Neural progenitor cell (in vitro differentiated cells): ENCODE measurements at regions not wholly inside any gene's neighbourhood (a gene's known extent, or its start where the extent isn't known, plus 50 kb on each side); places are given as distances from the start of the nearest gene placed in this dataset.

ENCODE experiments used
- DNase-seq: peaks from one replicate; pipeline ENCODE4 v3.0.0-alpha.2; 2016; ENCODE audit warnings: low spot score
- H2AFZ ChIP-seq: fragments of 200-600 bp; sonication (generic); replicated peaks from 2 replicates; pipeline ENCODE4 v1.6.1; 2016; ENCODE audit warnings: antibody characterized with exemption
- H3F3A ChIP-seq: fragments of 200-600 bp; sonication (generic); 2 replicates; pipeline ENCODE4 v1.6.1; 2016; ENCODE audit warnings: antibody characterized with exemption, low read depth
- H3K27ac ChIP-seq: fragments of 200-600 bp; sonication (generic); 2 replicates; pipeline ENCODE4 v1.5.1; 2016; ENCODE audit warnings: mild to moderate bottlenecking
- H3K27me3 ChIP-seq: fragments of 200-600 bp; sonication (generic); 2 replicates; pipeline ENCODE4 v1.6.1; 2016; ENCODE audit warnings: mild to moderate bottlenecking, moderate library complexity
- H3K36me3 ChIP-seq: fragments of 200-600 bp; sonication (generic); 2 replicates; pipeline ENCODE4 v1.5.1; 2016
- H3K4me1 ChIP-seq: fragments of 200-600 bp; sonication (generic); 2 replicates; pipeline ENCODE4 v1.6.1; 2016; ENCODE audit warnings: mixed run types
- H3K4me2 ChIP-seq: fragments of 200-600 bp; sonication (generic); 2 replicates; pipeline ENCODE4 v1.6.1; 2016
- H3K4me3 ChIP-seq: fragments of 200-600 bp; sonication (generic); 2 replicates; pipeline ENCODE4 v1.5.1; 2016
- H3K79me2 ChIP-seq: fragments of 200-600 bp; sonication (generic); 2 replicates; pipeline ENCODE4 v1.6.1; 2016; ENCODE audit warnings: low read depth
- H3K9ac ChIP-seq: fragments of 200-600 bp; sonication (generic); 2 replicates; pipeline ENCODE4 v1.6.1; 2016
- H3K9me3 ChIP-seq: fragments of 200-600 bp; sonication (generic); 2 replicates; pipeline ENCODE4 v1.5.1; 2016; ENCODE audit warnings: low read depth
- H4K20me1 ChIP-seq: fragments of 200-600 bp; sonication (generic); 2 replicates; pipeline ENCODE4 v1.6.1; 2016; ENCODE audit warnings: low read depth
- H3K27ac Mint-ChIP-seq: 3 replicates; pipeline ENCODE4 v1.8.0; 2021; ENCODE audit warnings: mixed read lengths
- H3K27me3 Mint-ChIP-seq: 2 replicates; pipeline ENCODE4 v1.8.0; 2022; ENCODE audit warnings: low read depth, mild to moderate bottlenecking, inconsistent platforms, moderate library complexity, mixed read lengths; ENCODE audit not compliant: insufficient read depth
- H3K36me3 Mint-ChIP-seq: 3 replicates; pipeline ENCODE4 v1.8.0; 2021; ENCODE audit warnings: mixed read lengths
- H3K4me1 Mint-ChIP-seq: 3 replicates; pipeline ENCODE4 v1.8.0; 2021; ENCODE audit warnings: mixed read lengths
- H3K4me3 Mint-ChIP-seq: 3 replicates; pipeline ENCODE4 v1.8.0; 2021; ENCODE audit warnings: mild to moderate bottlenecking, moderate library complexity, mixed read lengths
- H3K9me3 Mint-ChIP-seq: 3 replicates; pipeline ENCODE4 v1.8.0; 2020; ENCODE audit warnings: mixed read lengths
- EZH2 ChIP-seq: fragments of 200-600 bp; sonication (generic); IDR thresholded peaks from 2 replicates; pipeline ENCODE4 v1.6.1; 2017; ENCODE audit warnings: antibody characterized with exemption, mild to moderate bottlenecking, moderate library complexity
- EZH2phosphoT487 ChIP-seq: fragments of 200-600 bp; sonication (generic); IDR thresholded peaks from 2 replicates; pipeline ENCODE4 v1.6.1; 2017; ENCODE audit warnings: antibody characterized with exemption
- TF ChIP-seq, protein P1 (sequence below): fragments of 200-600 bp; sonication (generic); IDR thresholded peaks from 2 replicates; pipeline ENCODE4 v1.5.1; 2017; ENCODE audit warnings: antibody characterized with exemption, mild to moderate bottlenecking

DNA sequence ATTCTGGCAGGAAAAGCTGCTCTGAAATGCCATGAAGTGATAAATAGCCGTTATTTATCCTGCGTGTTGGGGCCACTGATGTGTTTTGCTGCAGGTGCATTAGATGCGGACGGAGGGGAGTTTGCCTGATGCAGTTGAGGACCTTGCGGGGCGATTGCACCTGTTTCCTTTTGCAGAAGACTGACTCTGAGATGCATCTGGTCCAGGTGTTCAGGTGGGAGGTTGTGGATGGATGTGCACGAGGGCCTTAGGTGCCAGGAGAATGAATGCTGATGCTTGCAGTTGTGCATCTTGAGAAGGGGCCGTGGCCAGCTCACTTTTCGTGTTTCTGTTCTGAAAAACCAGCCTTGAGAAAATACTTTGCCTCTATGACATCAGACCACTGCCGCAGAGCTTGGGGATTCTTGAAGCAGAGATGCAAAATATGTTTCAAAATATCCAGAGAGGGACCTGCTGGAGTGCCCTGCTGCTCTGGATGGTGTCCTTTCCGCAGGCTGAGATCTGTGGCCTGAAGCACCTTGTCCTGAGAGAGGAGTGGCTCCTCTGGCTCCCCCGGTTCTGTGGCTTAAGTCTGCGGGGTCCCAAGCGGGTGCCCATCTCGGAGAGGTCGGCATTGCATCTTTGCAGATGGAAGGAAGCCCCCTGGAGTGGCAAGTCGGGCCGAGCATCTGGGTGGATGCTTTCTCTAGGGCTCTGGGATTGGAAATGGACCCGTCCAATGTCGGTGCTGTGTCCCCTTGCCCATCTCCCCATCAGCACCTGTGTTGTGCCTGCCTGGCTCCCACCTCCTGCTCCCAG lies 1031.1 kb downstream of the TBC1D22A start:
- Histone ChIP-seq H2AFZ (no peak overlapping the region), H3K79me2 (no peaks in the 10 kb centered on the region), H4K20me1 (no peaks in the 10 kb centered on the region), H3K4me3 (no peak overlapping the region), H3K36me3 (no peaks in the 10 kb centered on the region), H3K9ac (no peak overlapping the region), H3K27me3 (no peaks in the 10 kb centered on the region), H3K4me2 (no peak overlapping the region), H3K4me1 (no peaks in the 10 kb centered on the region), H3F3A (no peaks in the 10 kb centered on the region), H3K9me3 (no peaks in the 10 kb centered on the region), H3K27ac (no peak overlapping the region)
- Mint-ChIP-seq H3K36me3 (no peaks in the 10 kb centered on the region), H3K4me3 (no peak overlapping the region), H3K27ac (no peak overlapping the region), H3K9me3 (peaks cover 3% of the 10 kb centered on the region), H3K4me1 (peaks cover 5% of the 10 kb centered on the region), H3K27me3 (peaks cover 6% of the 10 kb centered on the region)
- no peak for DNase-seq
- TF ChIP-seq, protein P1, sequence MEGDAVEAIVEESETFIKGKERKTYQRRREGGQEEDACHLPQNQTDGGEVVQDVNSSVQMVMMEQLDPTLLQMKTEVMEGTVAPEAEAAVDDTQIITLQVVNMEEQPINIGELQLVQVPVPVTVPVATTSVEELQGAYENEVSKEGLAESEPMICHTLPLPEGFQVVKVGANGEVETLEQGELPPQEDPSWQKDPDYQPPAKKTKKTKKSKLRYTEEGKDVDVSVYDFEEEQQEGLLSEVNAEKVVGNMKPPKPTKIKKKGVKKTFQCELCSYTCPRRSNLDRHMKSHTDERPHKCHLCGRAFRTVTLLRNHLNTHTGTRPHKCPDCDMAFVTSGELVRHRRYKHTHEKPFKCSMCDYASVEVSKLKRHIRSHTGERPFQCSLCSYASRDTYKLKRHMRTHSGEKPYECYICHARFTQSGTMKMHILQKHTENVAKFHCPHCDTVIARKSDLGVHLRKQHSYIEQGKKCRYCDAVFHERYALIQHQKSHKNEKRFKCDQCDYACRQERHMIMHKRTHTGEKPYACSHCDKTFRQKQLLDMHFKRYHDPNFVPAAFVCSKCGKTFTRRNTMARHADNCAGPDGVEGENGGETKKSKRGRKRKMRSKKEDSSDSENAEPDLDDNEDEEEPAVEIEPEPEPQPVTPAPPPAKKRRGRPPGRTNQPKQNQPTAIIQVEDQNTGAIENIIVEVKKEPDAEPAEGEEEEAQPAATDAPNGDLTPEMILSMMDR, result no peak
- TF ChIP-seq EZH2 (no peak), EZH2phosphoT487 (no peak)

DNA sequence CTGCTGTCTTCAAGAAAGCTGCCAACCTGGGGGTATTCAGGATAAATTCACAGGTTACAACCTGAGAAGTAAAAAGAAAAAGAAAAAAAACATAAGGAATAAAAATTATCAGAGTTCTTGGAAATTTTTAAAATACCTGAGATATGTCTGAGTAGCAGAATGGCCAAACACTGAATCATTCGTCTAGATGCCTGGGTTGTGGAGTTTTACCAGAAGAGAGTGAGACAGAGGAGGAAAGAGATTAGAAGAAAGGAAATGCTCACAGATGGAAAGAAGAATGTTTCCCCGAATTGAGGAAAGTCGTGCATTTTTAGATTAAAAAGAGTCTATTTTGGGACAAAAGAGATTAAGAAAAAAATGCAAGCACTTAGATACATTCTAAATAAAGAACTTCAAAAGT lies 1026.7 kb downstream of the TBC1D22A start:
- peaks cover 10% of the 10 kb centered on the region for H3K9me3 Mint-ChIP-seq
- no peak for DNase-seq
- Histone ChIP-seq H3K36me3 (no peaks in the 10 kb centered on the region), H3K27ac (no peak overlapping the region), H3F3A (no peaks in the 10 kb centered on the region), H3K4me1 (no peaks in the 10 kb centered on the region), H3K9me3 (no peaks in the 10 kb centered on the region), H3K4me2 (no peak overlapping the region), H3K9ac (no peak overlapping the region), H2AFZ (no peak overlapping the region), H4K20me1 (no peaks in the 10 kb centered on the region), H3K4me3 (no peak overlapping the region), H3K79me2 (no peaks in the 10 kb centered on the region), H3K27me3 (no peaks in the 10 kb centered on the region)
- H3K27ac Mint-ChIP-seq, result no peak overlapping the region
- TF ChIP-seq EZH2 (no peak), EZH2phosphoT487 (no peak)
- TF ChIP-seq, protein P1, result no peak
- peaks cover 5% of the 10 kb centered on the region for H3K4me1 Mint-ChIP-seq
- no peaks in the 10 kb centered on the region for H3K36me3 Mint-ChIP-seq
- H3K4me3 Mint-ChIP-seq, result no peak overlapping the region
- peaks cover 3% of the 10 kb centered on the region for H3K27me3 Mint-ChIP-seq

DNA sequence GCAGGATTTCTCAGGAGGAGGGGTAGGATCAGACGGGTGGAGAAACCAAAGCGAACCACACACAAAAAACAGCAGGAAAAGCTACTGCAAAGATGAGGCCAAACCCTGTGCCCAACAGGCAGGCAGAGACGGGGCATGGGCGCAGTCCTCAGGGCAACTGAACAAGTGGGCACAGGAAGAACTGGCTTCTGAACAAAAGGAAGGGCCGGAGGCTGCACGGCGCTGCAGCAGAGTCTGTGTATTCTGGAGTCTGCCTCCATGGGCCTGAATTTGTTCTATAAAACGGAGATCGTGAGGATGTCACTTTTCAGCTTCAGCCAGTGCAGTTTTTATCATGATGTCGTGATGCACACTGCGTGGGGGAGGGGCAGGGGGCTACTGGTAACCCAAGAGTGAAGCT lies 1026.0 kb downstream of the TBC1D22A start:
- peaks cover 11% of the 10 kb centered on the region for H3K9me3 Mint-ChIP-seq
- Histone ChIP-seq H3F3A (no peaks in the 10 kb centered on the region), H3K79me2 (no peaks in the 10 kb centered on the region), H3K9me3 (no peaks in the 10 kb centered on the region), H3K27me3 (no peaks in the 10 kb centered on the region), H3K4me2 (no peak overlapping the region), H3K4me1 (no peaks in the 10 kb centered on the region), H2AFZ (no peak overlapping the region), H3K36me3 (no peaks in the 10 kb centered on the region), H3K9ac (no peak overlapping the region), H3K4me3 (no peak overlapping the region), H3K27ac (no peak overlapping the region), H4K20me1 (no peaks in the 10 kb centered on the region)
- no peaks in the 10 kb centered on the region for H3K36me3 Mint-ChIP-seq
- H3K4me3 Mint-ChIP-seq, result no peak overlapping the region
- no peak overlapping the region for H3K27ac Mint-ChIP-seq
- peaks cover 5% of the 10 kb centered on the region for H3K4me1 Mint-ChIP-seq
- no peaks in the 10 kb centered on the region for H3K27me3 Mint-ChIP-seq
- DNase-seq, result no peak
- no peak for TF ChIP-seq EZH2
- no peak for TF ChIP-seq EZH2phosphoT487
- TF ChIP-seq, protein P1, result no peak
